Type B pancreatic cell (in vitro differentiated cells): ENCODE measurements at regions not wholly inside any gene's neighbourhood (a gene's known extent, or its start where the extent isn't known, plus 50 kb on each side); places are given as distances from the start of the nearest gene placed in this dataset.

Experiments used
- DNase-seq: peaks from one replicate; pipeline ENCODE4 v3.0.0; 2021; ENCODE audit warnings: mixed read lengths; ENCODE audit not compliant: unreplicated experiment; ENCODE audit errors: extremely low spot score
- H3K27ac Mint-ChIP-seq: 2 replicates; pipeline ENCODE4 v1.8.0; 2021; ENCODE audit warnings: mild to moderate bottlenecking, mixed read lengths
- H3K27me3 Mint-ChIP-seq: 2 replicates; pipeline ENCODE4 v1.8.0; 2021; ENCODE audit warnings: mixed read lengths
- H3K36me3 Mint-ChIP-seq: 2 replicates; pipeline ENCODE4 v1.8.0; 2021; ENCODE audit warnings: mixed read lengths
- H3K4me1 Mint-ChIP-seq: one replicate; pipeline ENCODE4 v1.8.0; 2021; ENCODE audit warnings: mixed read lengths; ENCODE audit not compliant: unreplicated experiment
- H3K4me3 Mint-ChIP-seq: 2 replicates; pipeline ENCODE4 v1.8.0; 2021; ENCODE audit warnings: mild to moderate bottlenecking, mixed read lengths
- H3K9me3 Mint-ChIP-seq: 2 replicates; pipeline ENCODE4 v1.8.0; 2021; ENCODE audit warnings: mixed read lengths
- CTCF ChIP-seq: fragments of 200-600 bp; sonication (generic); conservative IDR thresholded peaks from 2 replicates; pipeline ENCODE4 v1.5.0; 2021; ENCODE audit warnings: antibody characterized with exemption, mild to moderate bottlenecking

DNA sequence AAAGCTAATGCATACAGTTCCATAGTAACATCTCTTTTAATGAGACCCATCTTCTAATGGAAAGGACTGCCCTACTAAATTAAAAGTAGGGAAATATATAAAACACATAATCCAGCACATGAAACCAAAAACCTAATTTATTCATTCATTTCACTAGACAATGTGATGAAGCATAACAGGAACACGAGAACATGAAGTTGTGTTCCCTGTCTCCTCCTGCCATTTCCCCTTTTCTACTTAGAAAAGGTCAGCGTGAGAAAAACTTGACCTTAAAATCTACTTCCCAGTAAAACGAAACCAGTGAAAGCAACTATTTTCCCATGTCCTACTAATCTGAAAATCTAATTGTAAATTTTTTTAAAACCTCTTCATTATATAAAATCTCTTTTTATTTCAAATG lies 847.5 kb downstream of the TLE1 start:
- DNase-seq = no peak
- no peaks in the 10 kb centered on the region for H3K27me3 Mint-ChIP-seq
- peaks cover 3% of the 10 kb centered on the region for H3K36me3 Mint-ChIP-seq
- peaks cover 4% of the 10 kb centered on the region for H3K9me3 Mint-ChIP-seq
- TF ChIP-seq CTCF = no peak
- no peak overlapping the region for H3K4me3 Mint-ChIP-seq
- peaks cover 12% of the 10 kb centered on the region for H3K4me1 Mint-ChIP-seq
- H3K27ac Mint-ChIP-seq = no peak overlapping the region

DNA sequence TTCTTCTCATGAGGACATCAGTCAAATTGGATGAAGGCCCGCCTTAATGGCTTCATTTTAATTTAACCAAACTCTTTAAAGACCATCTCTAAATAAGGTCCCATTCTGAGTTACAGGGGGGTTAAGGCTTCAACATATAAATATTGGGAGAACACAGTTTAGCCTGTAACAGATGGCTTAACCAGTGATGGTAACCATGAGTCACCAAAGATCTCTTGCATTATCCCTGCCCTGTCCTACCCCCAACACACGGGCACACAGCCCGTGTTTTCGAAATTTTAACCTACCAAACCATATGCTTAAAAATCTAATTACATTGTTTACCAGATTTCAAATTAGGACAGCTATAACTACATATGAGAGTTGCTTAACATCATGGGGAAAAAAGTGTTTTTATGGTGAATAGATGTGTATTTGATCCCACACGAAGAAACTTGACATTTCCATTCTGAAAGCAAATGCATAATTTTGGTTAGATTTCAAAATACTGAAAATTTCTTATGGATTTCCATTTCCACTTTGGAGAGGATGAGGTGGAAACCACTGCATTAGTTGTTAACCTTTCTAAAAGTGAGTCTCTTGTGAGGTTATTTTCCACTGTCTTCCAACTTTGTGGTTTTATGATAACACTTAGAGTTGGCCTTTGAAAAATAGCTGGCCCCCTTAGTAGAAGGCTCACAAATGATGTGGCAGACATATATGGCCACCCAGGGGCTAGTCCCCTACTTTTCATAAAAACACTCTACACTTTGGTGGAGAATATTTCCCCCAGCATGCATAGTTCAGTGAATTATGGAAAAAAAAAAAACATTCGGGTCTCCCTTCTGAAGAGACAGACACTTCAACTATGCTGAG lies 849.3 kb downstream of the TLE1 start:
- TF ChIP-seq CTCF = no peak
- H3K27me3 Mint-ChIP-seq = no peaks in the 10 kb centered on the region
- DNase-seq = no peak
- H3K9me3 Mint-ChIP-seq = peaks cover 4% of the 10 kb centered on the region
- no peaks in the 10 kb centered on the region for H3K36me3 Mint-ChIP-seq
- no peak overlapping the region for H3K27ac Mint-ChIP-seq
- no peak overlapping the region for H3K4me3 Mint-ChIP-seq
- H3K4me1 Mint-ChIP-seq = peaks cover 12% of the 10 kb centered on the region

DNA sequence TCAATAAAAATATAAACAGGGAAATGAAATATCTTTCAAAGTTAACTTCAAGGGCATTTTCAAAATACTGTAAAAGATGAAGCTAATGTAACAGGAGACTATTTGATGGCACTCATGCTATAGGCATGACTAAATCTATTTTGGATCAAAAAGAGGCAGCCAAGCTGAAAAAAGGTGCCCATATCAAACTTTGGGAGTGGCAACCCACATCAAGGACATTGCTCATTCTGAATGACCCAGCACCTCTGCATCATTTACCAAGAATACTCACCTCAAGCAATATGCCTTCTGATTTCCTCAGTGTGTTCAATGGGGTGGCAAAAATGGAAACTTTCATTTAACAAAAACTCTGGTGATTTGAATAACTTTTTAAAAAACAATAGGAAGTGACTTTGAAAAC lies 853.3 kb downstream of the TLE1 start:
- no peaks in the 10 kb centered on the region for H3K4me1 Mint-ChIP-seq
- no peak for TF ChIP-seq CTCF
- H3K27ac Mint-ChIP-seq = no peak overlapping the region

DNA sequence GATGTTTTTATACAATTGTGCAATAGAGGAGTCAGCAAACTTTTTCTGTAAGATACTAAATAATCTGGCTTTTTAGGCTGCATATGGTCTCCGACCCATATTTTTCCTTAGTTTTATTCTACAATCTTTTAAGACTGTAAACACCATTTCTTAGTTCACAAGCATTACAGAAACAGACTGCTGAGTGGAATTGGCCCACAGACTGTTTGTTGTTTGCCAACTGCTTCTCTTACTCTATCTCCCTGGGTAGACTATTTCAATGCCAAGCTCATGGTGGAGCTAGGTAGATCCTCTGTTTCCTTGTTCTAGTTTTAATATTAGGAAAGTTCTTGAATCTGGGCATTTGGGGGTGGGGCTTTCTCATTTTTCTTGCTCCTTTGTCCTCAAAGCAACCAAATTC lies 857.6 kb downstream of the TLE1 start:
- TF ChIP-seq CTCF = no peak
- Mint-ChIP-seq H3K36me3 (no peaks in the 10 kb centered on the region), H3K27ac (no peak overlapping the region), H3K27me3 (no peaks in the 10 kb centered on the region), H3K9me3 (no peaks in the 10 kb centered on the region), H3K4me3 (no peak overlapping the region), H3K4me1 (no peaks in the 10 kb centered on the region)
- DNase-seq = no peak

More for the DNA sequence above, 853.3 kb downstream of the TLE1 start:
- Mint-ChIP-seq H3K36me3 (no peaks in the 10 kb centered on the region), H3K27me3 (no peaks in the 10 kb centered on the region), H3K9me3 (peaks cover 4% of the 10 kb centered on the region), H3K4me3 (no peak overlapping the region)
- no peak for DNase-seq

DNA sequence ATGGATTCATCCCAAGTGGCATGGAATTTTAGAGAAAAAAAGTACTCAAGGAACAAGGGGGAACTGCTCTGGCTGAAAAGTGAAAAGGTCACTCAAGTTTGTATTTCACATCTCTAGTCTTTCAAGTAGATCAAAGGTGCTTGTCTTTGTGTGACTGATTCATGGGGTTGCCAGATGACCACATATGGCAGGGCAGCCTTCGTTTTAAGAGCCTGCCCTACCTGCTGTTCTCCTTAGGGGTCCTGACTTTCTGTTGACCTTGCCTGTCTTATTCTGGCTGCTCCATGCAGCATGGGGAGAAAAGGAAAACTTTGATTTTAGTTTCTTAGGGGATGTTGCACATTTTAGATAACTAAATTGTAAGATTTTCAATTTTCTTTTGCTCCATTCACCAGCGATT lies 877.7 kb downstream of the TLE1 start:
- Mint-ChIP-seq H3K27ac (no peak overlapping the region), H3K4me1 (peaks cover 8% of the 10 kb centered on the region), H3K4me3 (no peak overlapping the region), H3K27me3 (no peaks in the 10 kb centered on the region), H3K9me3 (no peaks in the 10 kb centered on the region), H3K36me3 (no peaks in the 10 kb centered on the region)
- TF ChIP-seq CTCF = no peak
- no peak for DNase-seq
